ENCODE measurements at regions not wholly inside any gene's neighbourhood (a gene's known extent, or its start where the extent isn't known, plus 50 kb on each side); places are given as distances from the start of the nearest gene placed in this dataset.

DNA sequence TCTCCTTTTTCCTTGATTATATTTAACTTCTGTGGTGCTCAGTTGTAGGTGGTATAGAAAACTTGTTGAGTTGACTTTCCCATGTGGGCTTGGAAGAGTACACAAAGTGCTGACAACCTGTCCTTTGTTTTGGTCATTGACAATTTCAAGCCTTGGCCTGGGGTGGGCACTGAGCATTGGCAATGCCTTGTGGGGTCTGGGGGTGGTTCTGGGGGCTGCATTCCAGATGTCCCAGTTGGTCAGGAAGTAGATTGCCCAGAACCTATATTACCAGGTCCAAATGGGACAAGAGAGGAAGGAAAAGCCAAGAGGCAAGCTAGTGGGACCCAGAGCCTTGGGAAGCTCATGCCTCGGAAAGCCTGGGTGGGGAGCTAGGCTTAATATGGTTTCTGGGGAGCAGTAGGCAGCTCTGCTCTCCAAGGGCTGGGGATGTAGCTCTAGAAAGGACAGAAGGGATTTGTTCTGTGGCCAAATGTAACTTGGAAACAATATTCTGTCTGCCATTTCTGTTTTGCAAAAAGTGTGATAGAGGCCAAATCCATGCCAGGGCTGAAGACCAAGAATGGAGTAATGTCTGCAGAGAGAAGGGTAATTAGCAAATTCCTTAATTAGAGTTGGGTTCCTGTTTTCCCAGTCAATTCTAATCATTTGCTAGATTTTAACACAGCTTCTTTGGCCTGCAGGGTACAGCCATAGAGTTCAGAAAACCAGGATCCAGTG lies 87.4 kb downstream of the SLC4A3 start:
- H3K4me1 Mint-ChIP-seq (ENCODE audit: low read depth), result no peaks in the 10 kb centered on the region
- no peak overlapping the region for H3K27ac Mint-ChIP-seq
- peaks cover 24% of the 10 kb centered on the region for H3K27me3 Mint-ChIP-seq
- peaks cover 7% of the 10 kb centered on the region for H3K9me3 Mint-ChIP-seq
- no peak overlapping the region for H3K4me3 Mint-ChIP-seq
- H3K36me3 Mint-ChIP-seq (ENCODE audit: low read depth), result no peaks in the 10 kb centered on the region
- DNase-seq, result no peak

DNA sequence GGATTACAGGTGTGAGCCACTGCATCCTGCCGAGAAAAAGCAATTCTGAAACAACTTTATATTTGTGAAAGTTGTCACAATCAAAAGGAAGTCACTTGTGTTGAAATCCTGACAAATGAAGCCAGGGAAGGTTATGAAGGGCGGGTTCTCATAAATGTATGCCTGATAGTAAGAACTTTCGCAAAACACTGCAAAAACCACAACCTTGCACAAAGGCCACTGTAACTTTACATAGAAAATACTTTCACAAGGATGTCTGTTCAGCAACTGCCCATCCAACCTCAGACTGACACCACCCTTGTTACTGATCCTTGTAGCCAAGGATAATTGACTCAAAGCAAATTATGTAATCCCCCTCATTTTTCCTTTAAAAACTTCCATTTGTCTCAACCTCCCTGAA lies 90.6 kb downstream of the SLC4A3 start:
- Mint-ChIP-seq H3K36me3 (ENCODE audit: low read depth) (no peaks in the 10 kb centered on the region), H3K9me3 (peaks cover 5% of the 10 kb centered on the region), H3K27me3 (peaks cover 18% of the 10 kb centered on the region), H3K27ac (no peak overlapping the region), H3K4me1 (ENCODE audit: low read depth) (no peaks in the 10 kb centered on the region), H3K4me3 (no peak overlapping the region)
- no peak for DNase-seq

DNA sequence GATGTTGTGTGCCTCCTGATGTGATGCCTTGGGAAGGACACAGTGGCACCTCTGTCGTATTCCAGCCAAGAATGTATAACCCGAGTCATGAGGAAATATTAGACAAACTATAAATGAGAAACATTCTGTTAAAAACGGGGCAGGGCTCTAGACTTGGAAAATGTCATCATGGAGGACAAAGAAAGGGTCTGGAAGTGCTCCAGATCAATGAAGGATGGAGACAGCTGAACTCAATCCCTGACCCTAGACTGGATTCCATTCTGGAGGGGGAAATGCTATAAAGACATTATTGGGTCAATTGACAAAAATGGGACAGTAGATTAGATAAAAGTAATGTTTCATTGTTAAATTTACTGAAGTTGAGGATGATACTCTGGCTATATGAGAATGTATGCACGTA lies 92.1 kb downstream of the SLC4A3 start:
- Mint-ChIP-seq H3K27ac (no peak overlapping the region), H3K27me3 (peaks cover 14% of the 10 kb centered on the region), H3K4me3 (no peak overlapping the region), H3K9me3 (no peaks in the 10 kb centered on the region), H3K36me3 (ENCODE audit: low read depth) (no peaks in the 10 kb centered on the region), H3K4me1 (ENCODE audit: low read depth) (no peaks in the 10 kb centered on the region)
- DNase-seq, result no peak

DNA sequence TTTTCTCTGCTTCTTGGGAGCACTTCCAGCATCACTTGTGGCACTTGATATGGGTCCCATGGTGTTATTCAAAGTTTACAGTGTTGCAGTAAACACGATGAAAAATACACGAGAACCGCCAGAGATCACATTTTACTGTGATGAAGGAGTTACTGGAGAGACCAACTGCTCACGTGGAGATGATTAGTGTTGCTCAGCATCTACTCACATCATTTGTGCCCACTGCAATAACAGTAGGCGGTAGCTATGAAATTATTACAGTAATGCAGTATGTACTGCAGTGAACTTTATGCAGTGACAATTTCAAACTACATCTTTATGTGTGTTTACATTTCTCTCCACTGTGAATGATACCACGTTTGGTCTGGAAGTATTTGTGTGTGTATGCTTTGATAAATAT lies 93.5 kb downstream of the SLC4A3 start:
- Mint-ChIP-seq H3K9me3 (no peaks in the 10 kb centered on the region), H3K36me3 (ENCODE audit: low read depth) (no peaks in the 10 kb centered on the region), H3K4me1 (ENCODE audit: low read depth) (no peaks in the 10 kb centered on the region), H3K27me3 (peaks cover 14% of the 10 kb centered on the region), H3K4me3 (no peak overlapping the region), H3K27ac (no peak overlapping the region)
- DNase-seq, result no peak

DNA sequence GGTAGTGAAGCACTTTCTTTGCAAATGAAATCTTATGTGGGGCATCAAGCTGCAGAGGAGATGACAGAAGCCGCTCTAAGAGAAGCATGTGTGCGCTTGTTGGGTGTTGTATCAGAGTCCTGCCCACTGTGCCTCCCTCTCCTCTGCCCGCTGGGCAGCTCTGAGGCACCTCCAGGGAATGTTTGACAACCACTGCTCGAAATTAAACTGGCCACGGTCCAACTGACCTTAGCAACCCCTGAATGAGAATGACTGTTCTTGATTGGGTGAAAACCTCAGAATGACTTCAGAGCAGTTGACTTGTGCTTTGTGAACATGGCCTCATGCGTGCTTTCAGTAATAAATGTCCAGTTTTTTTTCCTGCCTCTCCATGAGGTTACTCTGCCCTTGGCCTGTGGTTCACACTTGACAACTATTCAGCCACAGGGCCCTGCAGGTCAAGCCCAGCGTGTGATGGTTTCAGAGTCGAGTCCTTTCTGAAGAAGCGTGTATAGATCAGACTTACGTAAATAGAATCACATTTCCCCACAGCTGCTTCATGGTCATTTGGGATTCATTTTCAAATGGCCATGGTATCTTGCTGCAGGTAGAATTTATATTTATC lies 94.9 kb downstream of the SLC4A3 start:
- Mint-ChIP-seq H3K4me1 (ENCODE audit: low read depth) (no peaks in the 10 kb centered on the region), H3K9me3 (no peaks in the 10 kb centered on the region), H3K27me3 (peaks cover 18% of the 10 kb centered on the region), H3K27ac (no peak overlapping the region), H3K4me3 (no peak overlapping the region), H3K36me3 (ENCODE audit: low read depth) (no peaks in the 10 kb centered on the region)
- no peak for DNase-seq

DNA sequence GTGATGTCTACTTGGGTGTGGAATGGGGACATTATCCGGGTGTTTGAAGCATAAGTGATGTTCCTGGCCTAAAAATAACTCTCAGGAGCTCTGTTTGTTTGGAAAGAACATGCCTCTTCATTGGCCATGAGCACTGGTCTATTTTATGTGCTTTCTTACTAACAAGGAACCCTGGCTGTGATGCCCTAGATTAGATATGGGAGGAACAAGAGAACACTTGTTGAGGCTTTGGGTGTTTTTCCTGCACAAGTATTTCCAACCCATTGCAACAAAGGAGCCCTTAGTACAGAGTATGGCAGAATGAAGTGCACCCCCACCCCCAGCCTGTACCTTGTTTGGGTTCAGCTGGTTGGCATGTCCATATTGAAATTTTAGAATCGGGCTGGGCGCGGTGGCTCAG lies 95.9 kb downstream of the SLC4A3 start:
- no peak for DNase-seq
- Mint-ChIP-seq H3K36me3 (ENCODE audit: low read depth) (no peaks in the 10 kb centered on the region), H3K27ac (no peak overlapping the region), H3K4me3 (no peak overlapping the region), H3K27me3 (peaks cover 15% of the 10 kb centered on the region), H3K9me3 (no peaks in the 10 kb centered on the region), H3K4me1 (ENCODE audit: low read depth) (no peaks in the 10 kb centered on the region)

DNA sequence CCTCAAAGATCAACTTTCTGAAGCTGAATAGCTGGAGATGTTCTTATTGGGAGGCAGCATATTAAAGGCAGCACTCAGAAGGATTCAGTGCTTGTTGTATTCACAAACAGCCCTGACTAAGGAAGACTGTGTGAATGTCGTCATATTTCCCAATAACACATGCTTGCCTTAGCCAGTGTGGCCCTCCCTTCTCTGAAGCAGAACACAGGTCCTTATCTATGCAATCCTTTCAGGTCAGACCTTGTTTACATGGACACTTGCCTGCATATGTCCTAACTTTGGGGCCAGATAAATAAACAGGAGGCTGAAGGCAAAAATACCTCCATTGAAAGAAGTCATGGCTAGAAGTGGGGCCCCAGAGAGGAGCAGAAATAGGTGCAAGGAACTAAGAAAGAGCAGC lies 97.2 kb downstream of the SLC4A3 start:
- Mint-ChIP-seq H3K4me3 (no peak overlapping the region), H3K27ac (no peak overlapping the region), H3K4me1 (ENCODE audit: low read depth) (no peaks in the 10 kb centered on the region), H3K9me3 (no peaks in the 10 kb centered on the region), H3K27me3 (peaks cover 10% of the 10 kb centered on the region), H3K36me3 (ENCODE audit: low read depth) (no peaks in the 10 kb centered on the region)
- DNase-seq, result no peak

DNA sequence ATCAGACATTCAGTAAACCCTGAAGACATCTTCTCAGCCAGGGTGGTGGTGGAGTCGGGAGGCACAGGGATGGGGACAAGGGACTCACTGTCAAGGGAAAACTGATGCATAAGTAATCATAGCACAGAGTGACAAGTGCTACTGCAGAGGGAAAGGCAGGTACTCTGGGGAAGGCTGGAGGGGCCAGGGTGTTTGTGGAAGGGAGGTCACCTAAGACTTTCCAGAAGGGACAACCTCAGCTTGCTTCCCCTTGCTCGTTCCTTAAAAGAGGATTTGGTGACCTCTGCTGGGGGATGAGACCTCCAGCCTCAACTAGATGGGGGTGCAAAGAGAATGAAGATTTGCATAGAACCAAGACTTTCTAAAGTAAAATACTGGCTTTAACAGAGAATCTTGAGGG lies 99.5 kb downstream of the SLC4A3 start:
- Mint-ChIP-seq H3K27me3 (peaks cover 9% of the 10 kb centered on the region), H3K9me3 (no peaks in the 10 kb centered on the region), H3K4me1 (ENCODE audit: low read depth) (no peaks in the 10 kb centered on the region), H3K36me3 (ENCODE audit: low read depth) (no peaks in the 10 kb centered on the region), H3K4me3 (no peak overlapping the region), H3K27ac (no peak overlapping the region)
- no peak for DNase-seq

DNA sequence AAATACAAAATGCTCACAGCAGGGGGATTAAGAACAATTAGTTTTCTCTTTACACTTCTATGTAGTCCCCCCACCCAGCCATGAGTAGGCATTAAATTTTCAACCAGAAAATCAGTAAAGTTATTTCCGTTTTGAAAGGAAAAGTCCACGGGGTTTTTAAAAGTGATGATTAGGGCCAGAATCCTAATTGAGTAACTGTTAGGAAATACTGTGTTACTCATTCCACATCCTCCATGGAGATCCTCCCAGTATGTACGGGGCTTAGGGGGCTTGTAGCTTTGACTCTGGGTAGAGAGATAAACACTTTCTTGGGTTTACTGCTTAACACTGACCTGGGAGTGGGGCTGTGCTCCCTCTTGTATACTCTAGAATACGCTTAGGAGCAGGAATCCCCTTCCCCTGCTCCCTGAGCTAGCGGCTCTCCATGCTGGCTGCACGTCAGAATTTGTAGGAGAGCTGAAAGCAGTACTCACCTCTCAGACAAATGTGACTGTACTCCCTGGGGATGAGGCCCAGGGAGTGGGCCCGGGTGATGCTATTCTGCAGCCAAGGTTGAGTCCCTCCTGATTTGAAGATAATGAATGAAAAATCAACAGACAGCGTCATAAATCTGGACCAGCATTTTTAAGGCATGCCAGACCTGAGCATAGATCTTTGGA lies 100.5 kb downstream of the SLC4A3 start:
- Mint-ChIP-seq H3K27me3 (peaks cover 3% of the 10 kb centered on the region), H3K4me3 (no peak overlapping the region), H3K36me3 (ENCODE audit: low read depth) (no peaks in the 10 kb centered on the region), H3K4me1 (ENCODE audit: low read depth) (no peaks in the 10 kb centered on the region), H3K27ac (no peak overlapping the region), H3K9me3 (no peaks in the 10 kb centered on the region)
- no peak for DNase-seq

DNA sequence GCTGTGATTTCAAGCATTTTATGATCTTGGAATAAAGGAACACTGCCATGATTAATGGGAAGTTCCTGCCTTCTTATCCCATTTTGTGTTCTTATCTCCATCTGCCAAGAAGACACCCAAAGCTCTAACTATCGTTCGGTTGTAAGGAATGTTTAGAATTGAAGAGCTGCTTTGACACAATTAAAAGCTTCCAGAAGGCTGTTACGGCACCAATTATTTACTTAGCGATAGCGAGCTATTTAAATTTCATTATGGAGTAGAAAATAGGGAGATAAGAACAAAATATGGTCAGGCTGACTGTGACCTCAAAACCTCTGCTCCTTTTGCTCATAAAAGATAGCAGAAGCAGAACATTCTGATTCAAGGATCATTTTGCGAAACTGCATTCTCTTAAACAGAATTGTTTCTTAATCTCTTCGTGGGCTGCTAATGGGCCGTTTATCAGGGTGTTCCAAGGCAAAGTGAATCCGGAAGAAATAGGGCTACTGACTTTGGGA lies 101.6 kb downstream of the SLC4A3 start:
- no peaks in the 10 kb centered on the region for H3K4me1 Mint-ChIP-seq (ENCODE audit: low read depth)
- no peak overlapping the region for H3K4me3 Mint-ChIP-seq
- H3K36me3 Mint-ChIP-seq (ENCODE audit: low read depth), result no peaks in the 10 kb centered on the region
- H3K27ac Mint-ChIP-seq, result no peak overlapping the region
- no peak for DNase-seq
- H3K9me3 Mint-ChIP-seq, result no peaks in the 10 kb centered on the region
- H3K27me3 Mint-ChIP-seq, result peaks cover 7% of the 10 kb centered on the region

DNA sequence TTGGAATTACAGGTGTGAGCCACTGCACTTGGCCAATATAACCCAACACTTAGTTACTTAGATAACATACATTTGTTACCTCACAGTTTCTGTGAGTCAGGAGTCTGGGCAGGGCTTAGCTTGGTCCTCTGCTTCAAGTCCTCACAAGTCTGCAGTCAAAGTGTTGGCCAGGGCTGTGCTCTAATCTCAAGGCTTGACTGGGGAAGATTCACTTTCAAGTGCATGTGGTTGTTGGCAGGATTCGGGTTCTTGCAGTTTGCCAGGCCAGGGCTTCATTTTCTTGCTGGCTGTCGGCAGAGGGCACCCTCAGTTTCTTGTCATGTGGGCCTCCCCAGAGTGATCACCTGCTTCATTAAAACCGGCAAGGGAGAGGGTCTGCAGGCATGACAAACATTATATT lies 103.7 kb downstream of the SLC4A3 start:
- Mint-ChIP-seq H3K27ac (no peak overlapping the region), H3K9me3 (no peaks in the 10 kb centered on the region), H3K4me3 (no peak overlapping the region), H3K36me3 (ENCODE audit: low read depth) (no peaks in the 10 kb centered on the region), H3K27me3 (peaks cover 10% of the 10 kb centered on the region), H3K4me1 (ENCODE audit: low read depth) (no peaks in the 10 kb centered on the region)
- no peak for DNase-seq

DNA sequence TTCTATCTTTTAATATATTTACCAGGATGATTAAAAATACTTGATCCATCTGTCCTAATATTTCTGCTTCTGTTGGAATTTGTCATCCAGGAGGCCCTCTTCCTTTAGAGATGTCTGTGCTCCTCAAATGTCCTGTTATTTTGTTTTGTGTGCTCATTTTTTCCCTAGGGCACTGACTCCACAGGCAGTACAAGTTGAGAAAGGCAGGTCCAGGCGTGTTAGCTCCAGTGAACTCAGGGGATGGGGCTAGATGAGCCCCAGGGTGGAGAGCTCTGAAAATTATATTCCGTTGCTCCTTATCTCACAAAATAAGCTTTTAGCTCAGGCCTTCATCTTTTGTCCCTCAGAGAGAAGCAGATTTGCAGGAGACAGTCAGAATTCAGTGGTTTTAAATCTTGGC lies 105.7 kb downstream of the SLC4A3 start:
- peaks cover 14% of the 10 kb centered on the region for H3K27me3 Mint-ChIP-seq
- no peaks in the 10 kb centered on the region for H3K36me3 Mint-ChIP-seq (ENCODE audit: low read depth)
- H3K9me3 Mint-ChIP-seq, result no peaks in the 10 kb centered on the region
- H3K27ac Mint-ChIP-seq, result no peak overlapping the region
- no peak overlapping the region for H3K4me3 Mint-ChIP-seq
- no peak for DNase-seq
- H3K4me1 Mint-ChIP-seq (ENCODE audit: low read depth), result no peaks in the 10 kb centered on the region

DNA sequence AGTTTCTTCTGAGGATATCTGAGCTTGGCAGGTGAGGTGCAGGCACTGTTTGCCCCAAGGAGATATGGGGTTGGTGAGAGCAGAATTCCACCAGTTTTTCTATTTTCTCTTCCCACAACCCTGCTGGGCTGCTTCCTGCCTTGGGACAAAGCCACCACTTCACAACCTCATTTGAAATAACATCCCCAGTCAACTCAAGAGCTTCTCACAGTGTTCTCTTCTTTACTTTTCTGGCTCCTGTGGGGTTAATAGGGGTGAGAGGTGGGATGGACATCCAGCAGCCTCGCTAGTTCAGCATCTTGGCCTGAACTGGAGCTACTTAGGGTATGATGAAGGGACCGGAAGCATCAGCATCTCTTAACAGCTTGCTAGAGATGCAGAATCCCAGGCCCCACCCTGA lies 106.3 kb downstream of the SLC4A3 start:
- Mint-ChIP-seq H3K27ac (no peak overlapping the region), H3K27me3 (peaks cover 14% of the 10 kb centered on the region), H3K36me3 (ENCODE audit: low read depth) (no peaks in the 10 kb centered on the region), H3K4me3 (no peak overlapping the region), H3K9me3 (no peaks in the 10 kb centered on the region), H3K4me1 (ENCODE audit: low read depth) (no peaks in the 10 kb centered on the region)
- no peak for DNase-seq

DNA sequence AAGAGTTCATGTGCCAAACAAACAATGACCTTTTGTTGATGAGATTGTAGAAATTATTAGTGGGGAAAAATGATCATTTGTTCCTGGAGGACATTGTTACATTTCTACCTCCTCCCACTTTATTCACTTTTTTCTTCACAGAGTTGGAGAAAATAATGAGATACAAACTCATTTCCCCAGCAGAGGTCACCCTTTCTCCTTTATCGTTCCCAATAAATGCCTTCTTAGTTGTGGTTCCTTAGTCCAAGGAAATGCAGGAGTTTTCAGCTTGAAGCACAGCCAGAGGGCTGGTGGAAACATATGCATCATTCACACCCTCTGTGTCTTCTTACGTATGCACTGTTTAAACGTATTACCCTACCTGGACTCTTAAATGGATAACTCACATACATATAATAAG lies 108.8 kb downstream of the SLC4A3 start:
- H3K4me1 Mint-ChIP-seq (ENCODE audit: low read depth), result no peaks in the 10 kb centered on the region
- H3K4me3 Mint-ChIP-seq, result no peak overlapping the region
- peaks cover 14% of the 10 kb centered on the region for H3K27me3 Mint-ChIP-seq
- no peaks in the 10 kb centered on the region for H3K36me3 Mint-ChIP-seq (ENCODE audit: low read depth)
- no peak overlapping the region for H3K27ac Mint-ChIP-seq
- no peak for DNase-seq
- H3K9me3 Mint-ChIP-seq, result no peaks in the 10 kb centered on the region

DNA sequence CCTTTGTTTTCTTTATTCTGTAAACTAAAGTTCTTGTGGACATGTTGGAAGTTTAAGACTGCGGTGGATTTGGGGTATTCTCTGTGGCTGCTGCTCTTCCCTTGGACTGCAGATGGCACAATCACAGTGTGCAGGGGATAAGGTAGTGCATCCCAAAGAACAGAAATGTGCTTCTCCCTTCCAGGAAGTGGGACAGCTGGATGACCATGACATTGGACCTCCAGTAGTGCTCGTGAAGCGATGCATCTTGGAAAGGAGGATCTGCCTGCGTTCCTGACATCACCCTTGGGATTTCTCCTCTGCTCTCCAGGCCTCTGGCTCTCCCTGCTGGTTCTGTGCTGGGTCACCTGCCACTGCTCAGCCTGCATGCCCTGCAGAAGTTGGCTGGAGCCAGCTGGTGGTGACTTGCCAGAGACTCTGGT lies 109.9 kb downstream of the SLC4A3 start:
- no peaks in the 10 kb centered on the region for H3K9me3 Mint-ChIP-seq
- peaks cover 14% of the 10 kb centered on the region for H3K27me3 Mint-ChIP-seq
- H3K27ac Mint-ChIP-seq, result no peak overlapping the region
- H3K4me1 Mint-ChIP-seq (ENCODE audit: low read depth), result no peaks in the 10 kb centered on the region
- H3K36me3 Mint-ChIP-seq (ENCODE audit: low read depth), result no peaks in the 10 kb centered on the region
- no peak overlapping the region for H3K4me3 Mint-ChIP-seq
- no peak for DNase-seq

Data from activated T-cell treated with anti-CD3 and anti-CD28 coated beads, Interleukin-2, amount 50 U/mL, for 24 hours (primary cell).